T-cell (primary cell): ENCODE measurements at regions not wholly inside any gene's neighbourhood (a gene's known extent, or its start where the extent isn't known, plus 50 kb on each side); places are given as distances from the start of the nearest gene placed in this dataset.

Source experiments
- ATAC-seq, 4 experiments: fragments of 200-7000 bp in 3 of 4; fragments of 150-1000 bp in 1 of 4; cut with Tn5 transposase; replicated peaks in 1 of 4; 1 replicate in 3 of 4; 2 replicates in 1 of 4; pipeline ENCODE4 v1.10.0; 2021; ENCODE audit warnings: moderate library complexity in 3 of 4, mild to moderate bottlenecking in 2 of 4, moderate number of reproducible peaks in 1 of 4
- CTCF ChIA-PET, 2 donors: fragments of 300-600 bp; sonication (Branson Sonifier 250); formaldehyde crosslinking; loops; one replicate each; lab custom pipeline; 2022; ENCODE audit warnings: antibody characterized with exemption in 2 of 2; lab: Charles Lee
- POLR2A ChIA-PET, 2 donors: fragments of 300-600 bp; sonication (Branson Sonifier 250); formaldehyde crosslinking; loops; one replicate each; lab custom pipeline; 2022; ENCODE audit warnings: antibody characterized with exemption in 2 of 2; lab: Charles Lee
- DNase-seq, 35 experiments: peaks; one replicate each; pipeline versions ENCODE4 v3.0.0 to v3.0.0-alpha.2; 2013 to 2023
- H3K27ac ChIP-seq: one replicate; pipeline ENCODE4 v1.5.1; 2013; ENCODE audit warnings: low read length
- H3K27me3 ChIP-seq, 2 experiments: replicated peaks in 1 of 2; 1 replicate in 1 of 2; 2 replicates in 1 of 2; pipeline versions ENCODE4 v1.6.1 to v1.7.0; 2013; ENCODE audit warnings: low read length in 1 of 2, mixed read lengths in 1 of 2; ENCODE audit not compliant: control insufficient read depth in 2 of 2, insufficient read depth in 2 of 2; ENCODE audit errors: extremely low read depth in 1 of 2
- H3K36me3 ChIP-seq, 2 donors: 1 replicate in 1 of 2; 2 replicates in 1 of 2; pipeline versions ENCODE4 v1.6.1 to v1.7.0; 2013; ENCODE audit warnings: low read length in 1 of 2; ENCODE audit not compliant: control insufficient read depth in 2 of 2, insufficient read depth in 1 of 2; ENCODE audit errors: extremely low read depth in 1 of 2
- H3K4me1 ChIP-seq, 2 experiments: 1 replicate in 1 of 2; 2 replicates in 1 of 2; pipeline versions ENCODE4 v1.6.1 to v1.7.0; 2013; ENCODE audit warnings: low read length in 2 of 2, mixed read lengths in 1 of 2; ENCODE audit not compliant: insufficient read depth in 2 of 2, control insufficient read depth in 1 of 2; ENCODE audit errors: extremely low read depth in 1 of 2
- H3K4me3 ChIP-seq, 2 donors: 1 replicate in 1 of 2; 2 replicates in 1 of 2; pipeline versions ENCODE4 v1.5.1 to v1.7.0; 2013; ENCODE audit warnings: mild to moderate bottlenecking in 2 of 2, low read length in 1 of 2, moderate library complexity in 1 of 2; ENCODE audit not compliant: control insufficient read depth in 1 of 2; ENCODE audit errors: extremely low read depth in 1 of 2
- H3K9me3 ChIP-seq: 2 replicates; pipeline ENCODE4 v1.7.0; 2013
- H3K27ac Mint-ChIP-seq, 2 donors: one replicate each; pipeline ENCODE4 v1.8.0; 2020 to 2021; ENCODE audit warnings: mild to moderate bottlenecking in 2 of 2, mixed read lengths in 2 of 2
- H3K27me3 Mint-ChIP-seq, 2 donors: one replicate each; pipeline ENCODE4 v1.8.0; 2021 to 2022; ENCODE audit warnings: mixed read lengths in 2 of 2
- H3K36me3 Mint-ChIP-seq: one replicate; pipeline ENCODE4 v1.8.0; 2021; ENCODE audit warnings: mixed read lengths
- H3K4me1 Mint-ChIP-seq, 3 donors: one replicate each; pipeline ENCODE4 v1.8.0; 2020 to 2022; ENCODE audit warnings: mixed read lengths in 3 of 3, mild to moderate bottlenecking in 1 of 3
- H3K4me3 Mint-ChIP-seq, 3 donors: one replicate each; pipeline ENCODE4 v1.8.0; 2020 to 2022; ENCODE audit warnings: mild to moderate bottlenecking in 3 of 3, mixed read lengths in 3 of 3, moderate library complexity in 3 of 3
- H3K9me3 Mint-ChIP-seq, 3 donors: one replicate each; pipeline ENCODE4 v1.8.0; 2020 to 2022; ENCODE audit warnings: mixed read lengths in 3 of 3
- WGBS: methylation state at CpG from one replicate; pipeline ENCODE4 v1.1.5; 2013; ENCODE audit warnings: missing lambda C conversion rate; ENCODE audit not compliant: insufficient coverage; 5-methylcytosine and 5-hydroxymethylcytosine counted together

DNA sequence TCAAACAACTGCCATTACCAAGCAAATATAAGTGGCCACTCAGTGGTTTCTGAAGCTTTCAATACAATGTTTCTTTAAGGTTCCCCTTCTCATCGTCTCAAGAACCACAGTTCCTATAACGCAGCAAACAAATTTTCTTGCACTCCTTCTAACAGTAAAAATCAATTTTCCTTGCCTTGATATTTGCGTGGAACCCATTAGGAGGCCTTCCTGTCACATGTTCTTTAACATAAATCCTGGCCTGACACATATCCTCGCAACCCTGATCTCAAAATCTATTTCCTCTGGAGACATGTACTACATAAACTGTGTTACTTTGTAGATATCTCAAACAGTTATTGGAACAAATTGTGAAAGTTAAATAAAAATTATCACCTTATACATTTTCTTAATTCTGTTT is 65.9 kb upstream of the MANEA start:
- WGBS: 0% methylated on average over 2 of the region's 4 CpGs
- no peak overlapping the region for H3K27ac Mint-ChIP-seq
- Histone ChIP-seq H3K27ac (no peak overlapping the region), H3K4me1 (no peaks in the 10 kb centered on the region), H3K27me3 (no peaks in the 10 kb centered on the region), H3K9me3 (no peaks in the 10 kb centered on the region), H3K36me3 (no peaks in the 10 kb centered on the region), H3K4me3 (no peak overlapping the region)
- H3K4me3 Mint-ChIP-seq: no peak overlapping the region
- H3K4me1 Mint-ChIP-seq: no peaks in the 10 kb centered on the region
- DNase-seq (no peak), ATAC-seq (no peak)
- no peaks in the 10 kb centered on the region for H3K36me3 Mint-ChIP-seq
- no peaks in the 10 kb centered on the region for H3K9me3 Mint-ChIP-seq
- peaks cover 2 to 3% of the 10 kb centered on the region in 2 donors for H3K27me3 Mint-ChIP-seq
- POLR2A ChIA-PET: no interaction called here
- CTCF ChIA-PET: no interaction called here

DNA sequence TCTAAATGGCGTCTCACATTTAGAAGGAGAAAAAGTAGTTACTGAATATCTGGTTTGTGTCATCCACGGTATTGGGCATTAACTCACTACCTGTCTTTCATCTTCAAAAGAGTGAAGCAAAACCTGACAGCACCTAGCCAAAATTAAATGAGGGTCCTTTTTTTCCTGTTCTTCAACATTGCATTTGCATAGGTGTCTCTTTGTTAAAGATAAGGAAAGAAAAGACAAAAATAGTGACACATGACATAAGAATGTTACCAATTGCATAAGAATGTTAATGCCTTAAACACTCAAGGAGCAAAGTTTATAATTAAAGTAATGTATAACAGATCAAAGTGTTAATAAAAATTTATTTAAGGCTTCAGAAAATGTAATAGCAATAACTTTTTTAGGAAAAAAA is 61.4 kb upstream of the MANEA start:
- WGBS: no CpG with 5 or more reads among the region's 2 CpGs
- no peak for ATAC-seq
- Mint-ChIP-seq H3K36me3 (no peaks in the 10 kb centered on the region), H3K9me3 (no peaks in the 10 kb centered on the region), H3K27ac (no peak overlapping the region), H3K4me3 (no peak overlapping the region), H3K4me1 (no peaks in the 10 kb centered on the region), H3K27me3 (peaks cover 2 to 3% of the 10 kb centered on the region in 2 donors)
- H3K9me3 ChIP-seq: no peaks in the 10 kb centered on the region
- no peak overlapping the region for H3K4me3 ChIP-seq
- H3K27ac ChIP-seq: no peak overlapping the region
- H3K27me3 ChIP-seq: peaks cover 0 to 9% of the 10 kb centered on the region in 2 experiments
- H3K36me3 ChIP-seq: no peaks in the 10 kb centered on the region
- CTCF ChIA-PET: no interaction called here
- POLR2A ChIA-PET: no interaction called here
- no peaks in the 10 kb centered on the region for H3K4me1 ChIP-seq
- no peak for DNase-seq

DNA sequence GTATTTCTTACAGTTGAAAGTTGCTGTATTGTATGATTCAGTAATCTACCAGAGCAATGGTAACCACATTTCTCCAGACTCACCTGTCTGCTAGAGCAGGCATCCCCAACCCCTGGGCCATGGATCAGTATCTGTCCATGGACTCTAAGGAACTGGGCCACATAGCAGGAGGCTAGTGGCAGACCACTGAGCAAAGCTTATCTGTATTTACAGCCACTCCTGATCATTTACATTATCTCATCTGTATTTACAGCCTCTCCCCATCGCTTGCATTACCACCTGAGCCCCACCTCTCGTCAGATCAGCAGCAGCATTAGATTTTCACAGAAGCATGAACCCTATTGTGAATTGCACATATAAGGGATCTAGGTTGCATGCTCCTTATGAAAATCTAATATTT is 60.3 kb upstream of the MANEA start:
- Histone ChIP-seq H3K4me1 (no peaks in the 10 kb centered on the region), H3K4me3 (no peak overlapping the region), H3K27ac (no peak overlapping the region), H3K27me3 (peaks cover 0 to 9% of the 10 kb centered on the region in 2 experiments), H3K36me3 (no peaks in the 10 kb centered on the region), H3K9me3 (no peaks in the 10 kb centered on the region)
- ChIA-PET CTCF (no interaction called here), POLR2A (no interaction called here)
- ATAC-seq (no peak), DNase-seq (no peak)
- no CpG with 5 or more reads among the region's 2 CpGs for WGBS
- peaks cover 2 to 3% of the 10 kb centered on the region in 2 donors for H3K27me3 Mint-ChIP-seq
- H3K4me3 Mint-ChIP-seq: no peak overlapping the region
- H3K36me3 Mint-ChIP-seq: no peaks in the 10 kb centered on the region
- H3K27ac Mint-ChIP-seq: no peak overlapping the region
- H3K4me1 Mint-ChIP-seq: no peaks in the 10 kb centered on the region
- no peaks in the 10 kb centered on the region for H3K9me3 Mint-ChIP-seq

DNA sequence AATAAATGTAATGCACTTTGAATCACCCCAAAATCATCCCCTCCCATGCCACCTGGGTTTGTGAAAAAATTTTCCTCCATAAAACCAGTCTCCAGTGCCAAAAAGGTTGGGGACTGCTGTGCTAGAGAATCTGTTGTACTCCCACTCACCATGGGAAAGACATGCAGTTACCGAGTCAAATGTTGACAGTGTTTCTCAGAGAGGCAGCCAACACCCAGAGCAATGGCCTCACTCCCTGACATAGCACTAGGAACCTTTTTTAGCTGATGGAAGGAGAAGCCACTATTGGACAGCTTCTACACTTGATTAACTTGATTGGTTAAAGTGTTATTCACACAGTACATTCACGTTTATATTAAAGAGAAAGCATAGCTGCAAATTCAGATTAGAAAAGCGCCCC is 59.8 kb upstream of the MANEA start:
- Histone ChIP-seq H3K36me3 (no peaks in the 10 kb centered on the region), H3K9me3 (no peaks in the 10 kb centered on the region), H3K27me3 (peaks cover 0 to 9% of the 10 kb centered on the region in 2 experiments), H3K27ac (no peak overlapping the region), H3K4me1 (no peaks in the 10 kb centered on the region), H3K4me3 (no peak overlapping the region)
- no peak overlapping the region for H3K4me3 Mint-ChIP-seq
- no peaks in the 10 kb centered on the region for H3K36me3 Mint-ChIP-seq
- DNase-seq (no peak), ATAC-seq (no peak)
- CTCF ChIA-PET: no interaction called here
- no peak overlapping the region for H3K27ac Mint-ChIP-seq
- H3K9me3 Mint-ChIP-seq: no peaks in the 10 kb centered on the region
- WGBS: no CpG with 5 or more reads among the region's 3 CpGs
- POLR2A ChIA-PET: no interaction called here
- no peaks in the 10 kb centered on the region for H3K4me1 Mint-ChIP-seq
- peaks cover under 1 to 2% of the 10 kb centered on the region in 2 donors for H3K27me3 Mint-ChIP-seq

DNA sequence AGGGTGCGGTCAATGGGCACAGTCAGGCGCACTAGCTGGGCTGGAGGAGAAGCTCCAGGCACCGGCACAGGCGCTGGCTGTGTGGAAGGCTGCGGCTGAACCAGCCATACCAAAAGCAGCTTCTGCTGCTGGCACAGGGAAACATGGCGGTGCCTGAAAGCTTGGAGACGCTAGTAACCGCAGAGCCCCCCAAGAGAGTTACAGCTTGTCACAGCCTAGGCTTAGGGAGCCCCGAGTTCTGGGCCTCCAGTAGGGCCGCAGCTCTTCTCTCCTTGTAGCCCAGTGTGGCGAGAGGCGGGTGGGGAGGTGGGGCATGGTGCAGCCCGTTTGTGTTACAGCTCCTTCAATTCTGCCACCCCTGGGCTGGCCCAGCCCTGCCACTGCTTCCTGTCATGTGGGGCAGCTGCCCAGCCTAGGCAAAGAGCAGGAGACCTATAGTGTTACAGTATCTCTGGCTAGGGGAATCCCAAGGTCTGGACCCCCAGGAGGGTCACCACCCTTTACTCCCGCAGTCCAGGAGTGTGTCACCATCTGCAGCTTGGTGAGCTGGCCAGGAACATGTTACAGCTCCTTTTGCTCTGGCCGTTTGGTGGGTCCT is 58.6 kb upstream of the MANEA start:
- Mint-ChIP-seq H3K27ac (no peak overlapping the region), H3K27me3 (no peaks in the 10 kb centered on the region), H3K4me1 (no peaks in the 10 kb centered on the region), H3K4me3 (no peak overlapping the region), H3K9me3 (no peaks in the 10 kb centered on the region), H3K36me3 (no peaks in the 10 kb centered on the region)
- no peaks in the 10 kb centered on the region for H3K9me3 ChIP-seq
- H3K27ac ChIP-seq: no peak overlapping the region
- no peaks in the 10 kb centered on the region for H3K36me3 ChIP-seq
- WGBS: 84% methylated on average over 15 of the region's 15 CpGs
- ChIA-PET POLR2A (interaction anchor here in 1 of 2 donors (0.6 kb wide), 1 partner anchor 8 kb away, joined by 3 read pairs; no protein-coding TSS in a partner anchor), CTCF (interaction anchor here in 1 of 2 donors (0.7 kb wide), 1 partner anchor 11 kb away, joined by 3 read pairs; no protein-coding TSS in a partner anchor)
- ATAC-seq: no peak
- no peaks in the 10 kb centered on the region for H3K4me1 ChIP-seq
- no peak overlapping the region for H3K4me3 ChIP-seq
- H3K27me3 ChIP-seq: peaks cover 0 to 9% of the 10 kb centered on the region in 2 experiments
- no peak for DNase-seq

DNA sequence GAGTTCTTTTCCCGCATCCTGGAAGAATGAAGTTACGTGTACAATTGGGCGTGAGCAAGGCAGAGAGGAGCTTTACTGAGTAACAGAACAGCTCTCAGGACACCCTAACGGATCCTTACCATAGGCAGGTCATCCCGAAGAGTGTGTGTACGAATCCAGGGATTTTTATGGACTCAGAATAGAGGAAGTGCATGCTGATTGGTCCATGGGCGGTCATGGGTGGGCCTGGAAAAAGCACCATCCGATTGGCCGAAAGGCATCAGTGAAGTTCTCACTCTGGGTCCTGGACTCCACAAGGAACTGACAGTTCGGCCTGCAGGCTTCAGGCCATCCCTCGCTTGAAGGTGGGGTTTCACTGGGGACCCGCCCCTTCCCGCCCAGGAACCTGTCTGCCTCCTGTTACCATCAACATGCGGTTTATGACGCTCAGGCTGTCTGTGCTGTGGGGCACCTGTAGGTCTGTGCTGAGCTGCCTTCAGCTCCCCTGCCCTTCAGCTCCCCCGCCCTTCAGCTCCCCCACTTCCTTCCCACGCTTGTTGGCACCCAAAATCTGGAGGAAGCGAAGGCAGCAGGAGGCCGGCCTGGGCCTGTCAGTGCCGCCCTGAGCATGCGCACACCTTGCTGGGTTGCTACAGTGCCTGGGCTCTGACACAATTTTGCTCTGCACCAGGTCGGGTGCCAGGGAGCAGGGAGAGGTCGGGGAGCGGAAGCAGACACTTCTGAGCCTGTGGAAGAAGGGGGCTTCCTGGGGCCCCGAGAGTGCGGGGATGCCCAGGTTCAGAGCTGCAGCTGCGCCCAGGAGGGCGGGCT is 57.9 kb upstream of the MANEA start:
- CTCF ChIA-PET: no interaction called here
- Histone ChIP-seq H3K27ac (no peak overlapping the region), H3K9me3 (no peaks in the 10 kb centered on the region), H3K27me3 (peaks cover 0 to 9% of the 10 kb centered on the region in 2 experiments), H3K4me1 (no peaks in the 10 kb centered on the region), H3K36me3 (no peaks in the 10 kb centered on the region), H3K4me3 (no peak overlapping the region)
- Mint-ChIP-seq H3K4me3 (no peak overlapping the region), H3K27me3 (no peaks in the 10 kb centered on the region), H3K36me3 (no peaks in the 10 kb centered on the region), H3K4me1 (no peaks in the 10 kb centered on the region), H3K27ac (no peak overlapping the region), H3K9me3 (no peaks in the 10 kb centered on the region)
- POLR2A ChIA-PET: interaction anchor here in 1 of 2 donors (0.6 kb wide), 1 partner anchor 9 kb away, joined by 3 read pairs; no protein-coding TSS in a partner anchor
- 86% methylated on average over 26 of the region's 28 CpGs for WGBS
- no peak for ATAC-seq
- DNase-seq: no peak
